GM12872 (cell line): ENCODE measurements at regions not wholly inside any gene's neighbourhood (a gene's known extent, or its start where the extent isn't known, plus 50 kb on each side); places are given as distances from the start of the nearest gene placed in this dataset.

Experiments used
- CTCF ChIP-seq: IDR thresholded peaks from 3 replicates; pipeline ENCODE4 v1.5.1; 2011; ENCODE audit warnings: low read depth, mild to moderate bottlenecking, low read length, moderate library complexity; ENCODE audit not compliant: insufficient read depth

GRCh38 chr9:22170556-22170955, 161.5 kb upstream of the CDKN2B start:
- TF ChIP-seq CTCF = no peak

- no peak for TF ChIP-seq CTCF
These were observed 162.0 kb upstream of the CDKN2B start for GRCh38 chr9:22170990-22171670.

- TF ChIP-seq CTCF = no peak
These were observed 162.6 kb upstream of the CDKN2B start for GRCh38 chr9:22171691-22172090.

GRCh38 chr9:22173908-22174307, 164.8 kb upstream of the CDKN2B start:
- TF ChIP-seq CTCF = no peak

GRCh38 chr9:22175972-22176545, 167.0 kb upstream of the CDKN2B start:
- no peak for TF ChIP-seq CTCF

DNA sequence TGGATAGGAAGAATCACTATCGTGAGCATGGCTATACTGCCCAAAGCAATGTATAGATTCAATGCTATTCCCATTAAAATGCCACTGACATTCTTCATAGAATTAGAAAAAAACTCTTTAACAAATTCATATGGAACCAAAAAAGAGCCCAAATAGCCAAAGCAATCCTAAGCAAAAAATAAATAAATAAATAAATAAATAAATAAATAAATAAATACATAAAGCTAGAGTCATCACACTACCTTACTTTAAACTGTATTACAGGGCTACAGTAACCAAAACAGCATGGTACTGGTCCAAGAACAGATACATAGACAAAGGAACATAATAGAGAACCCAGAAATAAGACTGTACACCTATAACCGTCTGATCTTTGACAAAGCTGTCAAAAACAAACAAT, 180.4 kb upstream of the CDKN2B start:
- no peak for TF ChIP-seq CTCF

- no peak for TF ChIP-seq CTCF
These were observed 189.6 kb upstream of the CDKN2B start for GRCh38 chr9:22198681-22199080.
